ENCODE measurements at regions not wholly inside any gene's neighbourhood (a gene's known extent, or its start where the extent isn't known, plus 50 kb on each side); places are given as distances from the start of the nearest gene placed in this dataset.

GRCh38 chr11:39990421-39990831 is 1469.0 kb downstream of the LRRC4C start:
- H3K4me3 ChIP-seq, result no peak overlapping the region
- intact Hi-C loops (cut with DNase I), result no loop called here

GRCh38 chr11:39975091-39975490 is 1484.4 kb downstream of the LRRC4C start:
- H3K27me3 ChIP-seq, result no peaks in the 10 kb centered on the region
- H3K36me3 ChIP-seq, result no peaks in the 10 kb centered on the region
- H3K4me1 ChIP-seq, result no peaks in the 10 kb centered on the region
- H3K4me3 ChIP-seq, result no peak overlapping the region
- TF ChIP-seq POLR2A (IDR thresholded peaks at IDR 0.05) (no peak), CTCF (IDR thresholded peaks at IDR 0.05) (no peak)
- ATAC-seq (no peak), DNase-seq (no peak)
- no peaks in the 10 kb centered on the region for H3K9me3 ChIP-seq
- intact Hi-C loops (cut with DNase I), result no loop called here
- 77 to 90% (median 81%) methylated on average over 1 of the region's 1 CpG for WGBS, 4 donors
- no peak overlapping the region for H3K27ac ChIP-seq

More at GRCh38 chr11:39990421-39990831, 1469.0 kb downstream of the LRRC4C start:
- H3K27ac ChIP-seq, result no peak overlapping the region
- no peaks in the 10 kb centered on the region for H3K27me3 ChIP-seq
- ATAC-seq (no peak), DNase-seq (no peak)
- H3K36me3 ChIP-seq, result no peaks in the 10 kb centered on the region
- TF ChIP-seq POLR2A (IDR thresholded peaks at IDR 0.05) (no peak), CTCF (IDR thresholded peaks at IDR 0.05) (no peak)
- H3K4me1 ChIP-seq, result no peaks in the 10 kb centered on the region
- H3K9me3 ChIP-seq, result peaks cover 0 to 5% (median 0%) of the 10 kb centered on the region in 12 donors
- 15 to 21% (median 20%) methylated on average over 6 of the region's 6 CpGs for WGBS, 4 donors

GRCh38 chr11:39972461-39972860 is 1487.0 kb downstream of the LRRC4C start:
- H3K36me3 ChIP-seq, result no peaks in the 10 kb centered on the region
- no peaks in the 10 kb centered on the region for H3K27me3 ChIP-seq
- H3K9me3 ChIP-seq, result no peaks in the 10 kb centered on the region
- H3K4me1 ChIP-seq, result no peaks in the 10 kb centered on the region
- TF ChIP-seq CTCF (IDR thresholded peaks at IDR 0.05), result no peak
- no peak for TF ChIP-seq POLR2A (IDR thresholded peaks at IDR 0.05)
- H3K27ac ChIP-seq, result no peak overlapping the region
- intact Hi-C loops (cut with DNase I), result no loop called here
- DNase-seq (no peak), ATAC-seq (no peak)
- no peak overlapping the region for H3K4me3 ChIP-seq
- WGBS, 4 donors, result 70 to 74% (median 72%) methylated on average over 5 of the region's 5 CpGs

- no peaks in the 10 kb centered on the region for H3K36me3 ChIP-seq
- ATAC-seq, result no peak
- intact Hi-C loops (cut with DNase I), result no loop called here
- TF ChIP-seq POLR2A (IDR thresholded peaks at IDR 0.05), result no peak
- TF ChIP-seq CTCF (IDR thresholded peaks at IDR 0.05), result no peak
- H3K4me1 ChIP-seq, result no peaks in the 10 kb centered on the region
- H3K4me3 ChIP-seq, result no peak overlapping the region
- no peaks in the 10 kb centered on the region for H3K9me3 ChIP-seq
- 91 to 96% (median 93%) methylated on average over 3 of the region's 3 CpGs for WGBS, 4 donors
- no peak overlapping the region for H3K27ac ChIP-seq
- H3K27me3 ChIP-seq, result no peaks in the 10 kb centered on the region
- DNase-seq, result no peak
Measured at GRCh38 chr11:39971938-39972337, 1487.5 kb downstream of the LRRC4C start.
